Hepatocyte (in vitro differentiated cells): ENCODE measurements at regions not wholly inside any gene's neighbourhood (a gene's known extent, or its start where the extent isn't known, plus 50 kb on each side); places are given as distances from the start of the nearest gene placed in this dataset.

Experiments
- EZH2 ChIP-seq: fragments of 200-600 bp; sonication (generic); IDR thresholded peaks from 2 replicates; pipeline ENCODE4 v1.6.1; 2016; ENCODE audit warnings: antibody characterized with exemption, mild to moderate bottlenecking, borderline replicate concordance
- EZH2phosphoT487 ChIP-seq: fragments of 200-600 bp; sonication (generic); IDR thresholded peaks from one replicate; pipeline ENCODE4 v1.6.1; 2018; ENCODE audit warnings: antibody characterized with exemption, mild to moderate bottlenecking, low read depth, moderate library complexity; ENCODE audit not compliant: unreplicated experiment, severe bottlenecking
- TF ChIP-seq, protein P1 (sequence below): fragments of 200-600 bp; sonication (generic); IDR thresholded peaks from 2 replicates; pipeline ENCODE4 v1.5.1; 2016; ENCODE audit warnings: antibody characterized with exemption, mild to moderate bottlenecking; ENCODE audit not compliant: poor library complexity

DNA sequence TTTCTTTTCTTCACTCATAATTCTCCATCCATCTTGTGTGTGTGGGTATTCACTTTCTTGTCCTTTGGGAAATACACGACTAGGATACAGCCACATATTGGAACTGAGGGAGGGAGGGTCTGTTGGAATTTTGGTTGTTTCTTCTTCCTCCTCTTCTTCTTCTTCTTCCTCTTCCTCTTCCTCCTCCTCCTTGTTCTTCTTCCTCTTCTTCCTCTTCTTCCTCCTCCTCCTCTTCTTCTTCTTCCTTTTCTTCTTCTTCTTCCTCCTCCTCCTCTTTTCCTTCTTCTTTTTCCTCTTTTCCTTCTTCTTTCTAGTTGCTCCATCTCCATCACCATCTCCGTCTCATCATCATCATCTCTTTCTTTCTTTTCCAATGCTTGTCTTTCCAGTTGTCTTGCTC is 1307.3 kb upstream of the ZEB2 start:
- no peak for TF ChIP-seq EZH2
- TF ChIP-seq, protein P1, sequence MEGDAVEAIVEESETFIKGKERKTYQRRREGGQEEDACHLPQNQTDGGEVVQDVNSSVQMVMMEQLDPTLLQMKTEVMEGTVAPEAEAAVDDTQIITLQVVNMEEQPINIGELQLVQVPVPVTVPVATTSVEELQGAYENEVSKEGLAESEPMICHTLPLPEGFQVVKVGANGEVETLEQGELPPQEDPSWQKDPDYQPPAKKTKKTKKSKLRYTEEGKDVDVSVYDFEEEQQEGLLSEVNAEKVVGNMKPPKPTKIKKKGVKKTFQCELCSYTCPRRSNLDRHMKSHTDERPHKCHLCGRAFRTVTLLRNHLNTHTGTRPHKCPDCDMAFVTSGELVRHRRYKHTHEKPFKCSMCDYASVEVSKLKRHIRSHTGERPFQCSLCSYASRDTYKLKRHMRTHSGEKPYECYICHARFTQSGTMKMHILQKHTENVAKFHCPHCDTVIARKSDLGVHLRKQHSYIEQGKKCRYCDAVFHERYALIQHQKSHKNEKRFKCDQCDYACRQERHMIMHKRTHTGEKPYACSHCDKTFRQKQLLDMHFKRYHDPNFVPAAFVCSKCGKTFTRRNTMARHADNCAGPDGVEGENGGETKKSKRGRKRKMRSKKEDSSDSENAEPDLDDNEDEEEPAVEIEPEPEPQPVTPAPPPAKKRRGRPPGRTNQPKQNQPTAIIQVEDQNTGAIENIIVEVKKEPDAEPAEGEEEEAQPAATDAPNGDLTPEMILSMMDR = no peak
- TF ChIP-seq EZH2phosphoT487 = no peak
